GM21737 (cell line): ENCODE measurements at regions not wholly inside any gene's neighbourhood (a gene's known extent, or its start where the extent isn't known, plus 50 kb on each side); places are given as distances from the start of the nearest gene placed in this dataset.

ENCODE experiments used
- ATAC-seq: cut with Tn5 transposase; IDR thresholded peaks from one replicate; pipeline ENCODE4 v1.9.1; 2021; ENCODE audit warnings: mild to moderate bottlenecking, moderate library complexity; ENCODE audit not compliant: unreplicated experiment

DNA sequence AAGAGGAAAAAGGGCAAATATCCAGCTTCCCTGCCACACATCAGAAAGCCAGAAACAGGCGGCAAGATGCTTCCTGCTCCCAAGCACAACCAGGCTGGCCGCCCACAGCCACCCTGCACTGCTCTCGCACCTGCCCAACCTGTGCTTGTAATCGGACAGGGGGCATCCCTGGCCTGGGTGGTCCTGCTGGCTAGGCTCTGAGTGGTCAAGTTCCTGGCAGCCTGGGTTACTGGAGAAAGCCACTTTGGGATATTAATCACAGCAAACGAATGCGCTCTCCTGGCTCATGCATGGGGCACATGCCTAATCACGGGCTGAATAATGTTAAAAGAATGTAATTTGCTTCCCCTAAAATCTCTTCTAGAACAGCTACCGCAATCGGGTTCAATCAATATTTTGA, 442.4 kb downstream of the MCTP2 start:
- no peak for ATAC-seq

DNA sequence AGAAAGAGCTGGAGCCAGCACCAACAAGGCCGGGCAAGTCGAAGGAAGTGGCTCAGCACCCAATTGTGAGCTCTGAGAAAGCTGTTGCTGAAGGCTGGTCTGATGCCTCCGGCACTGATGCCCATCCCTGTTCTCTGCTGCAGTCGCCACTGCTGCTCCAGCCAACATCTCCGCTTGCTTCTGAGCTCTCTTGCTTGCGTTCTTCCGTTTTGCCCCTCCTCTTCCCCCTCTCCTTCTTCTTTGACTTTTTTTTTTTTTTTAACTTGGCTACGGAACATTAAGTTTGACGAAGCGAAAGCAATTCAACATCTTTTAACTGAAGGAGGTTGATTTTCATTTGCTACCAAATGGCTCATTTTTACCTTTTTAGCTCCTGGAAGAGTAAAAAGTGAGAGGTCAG, 442.9 kb downstream of the MCTP2 start:
- no peak for ATAC-seq

DNA sequence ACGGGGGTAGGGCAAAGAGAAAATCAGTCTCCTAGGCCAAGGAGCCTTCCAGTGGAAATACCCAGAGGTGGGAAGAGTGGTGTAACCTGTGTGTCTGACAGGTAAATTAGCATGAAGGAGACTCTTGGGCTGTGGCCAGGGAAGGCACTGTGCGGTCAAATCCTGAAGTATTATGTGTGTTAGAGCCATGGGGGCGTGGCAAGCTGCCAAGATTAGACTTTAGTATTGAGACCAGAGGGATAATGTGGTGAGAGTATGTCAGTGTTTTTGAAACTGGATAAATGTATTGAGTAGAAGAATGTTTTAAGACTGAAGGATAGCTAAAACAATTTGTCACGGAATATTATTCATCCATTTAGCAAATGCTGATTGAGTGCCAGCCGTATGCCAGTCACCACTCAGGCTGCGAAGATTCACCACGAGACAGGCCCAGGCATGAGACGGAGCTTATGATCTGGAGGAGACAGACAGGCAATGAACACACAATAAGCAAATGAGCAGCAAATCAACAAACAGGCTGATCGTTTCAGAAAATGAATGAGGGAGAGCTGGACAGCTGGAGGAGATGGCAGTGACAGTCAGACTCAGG, 445.9 kb downstream of the MCTP2 start:
- ATAC-seq: no peak

DNA sequence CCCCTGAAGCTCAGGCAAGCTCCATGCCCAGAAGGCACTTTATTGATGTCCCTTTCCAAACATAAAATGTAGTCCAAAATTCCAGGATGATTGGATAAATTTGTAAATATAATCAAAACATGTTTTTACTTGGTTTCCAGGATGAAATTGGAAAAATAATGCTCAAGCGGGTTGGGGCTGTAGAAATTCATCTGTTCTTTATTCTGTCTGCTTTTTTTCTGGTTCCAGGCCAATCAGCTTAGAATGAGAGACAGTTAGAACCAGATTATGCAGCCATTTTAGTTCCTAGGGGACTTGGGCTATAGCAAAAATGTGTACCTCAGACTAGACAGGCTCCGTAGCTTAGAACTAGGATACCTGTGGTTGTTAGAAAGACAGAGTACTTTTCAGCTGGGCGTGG, 450.8 kb downstream of the MCTP2 start:
- ATAC-seq: no peak

GRCh38 chr15:94683902-94684301, 452.5 kb downstream of the MCTP2 start:
- ATAC-seq: no peak

- no peak for ATAC-seq
Measured at GRCh38 chr15:94691169-94691568, 459.8 kb downstream of the MCTP2 start.

DNA sequence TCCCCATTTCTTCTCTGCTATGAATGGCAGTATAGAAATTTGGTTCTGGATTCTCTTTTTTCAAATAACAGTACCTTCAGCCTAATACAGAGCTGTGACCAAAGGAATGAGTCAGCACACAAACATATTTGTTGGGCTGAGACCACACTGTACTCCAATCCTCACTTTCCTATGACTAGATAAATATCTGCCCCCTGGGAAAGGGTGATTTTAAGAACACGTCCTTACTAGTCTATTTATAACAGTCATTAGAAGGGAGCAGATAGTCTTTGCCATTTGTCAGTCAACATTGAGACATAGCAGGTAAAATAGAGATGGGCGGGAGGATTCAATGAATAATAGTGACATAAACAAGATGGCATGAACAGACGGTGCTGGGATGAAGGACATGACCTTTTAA, 461.3 kb downstream of the MCTP2 start:
- no peak for ATAC-seq

GRCh38 chr15:94700211-94700610, 468.9 kb downstream of the MCTP2 start:
- no peak for ATAC-seq

GRCh38 chr15:94701281-94701985, 470.1 kb downstream of the MCTP2 start:
- no peak for ATAC-seq

DNA sequence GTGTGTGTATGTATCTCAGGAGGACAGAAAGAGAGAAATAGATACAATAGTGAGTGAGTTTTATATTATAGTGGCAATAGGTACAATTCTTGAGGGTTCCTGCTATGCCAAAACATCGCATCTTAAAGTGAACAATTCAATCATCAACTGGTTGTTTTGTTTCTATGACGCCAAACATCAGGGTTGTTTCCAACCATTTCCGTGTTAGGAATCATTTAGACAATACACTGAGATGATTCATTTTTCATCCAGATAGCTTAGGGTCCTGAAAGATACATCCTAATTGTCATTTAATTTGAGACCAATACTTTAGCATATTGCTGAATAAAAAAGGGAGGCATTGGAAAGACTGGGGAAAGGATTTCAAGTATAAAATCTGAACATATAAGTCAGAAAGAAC, 472.2 kb downstream of the MCTP2 start:
- ATAC-seq: no peak

- no peak for ATAC-seq
Measured at GRCh38 chr15:94704421-94704820, 473.1 kb downstream of the MCTP2 start.

GRCh38 chr15:94704946-94705345, 473.6 kb downstream of the MCTP2 start:
- no peak for ATAC-seq

DNA sequence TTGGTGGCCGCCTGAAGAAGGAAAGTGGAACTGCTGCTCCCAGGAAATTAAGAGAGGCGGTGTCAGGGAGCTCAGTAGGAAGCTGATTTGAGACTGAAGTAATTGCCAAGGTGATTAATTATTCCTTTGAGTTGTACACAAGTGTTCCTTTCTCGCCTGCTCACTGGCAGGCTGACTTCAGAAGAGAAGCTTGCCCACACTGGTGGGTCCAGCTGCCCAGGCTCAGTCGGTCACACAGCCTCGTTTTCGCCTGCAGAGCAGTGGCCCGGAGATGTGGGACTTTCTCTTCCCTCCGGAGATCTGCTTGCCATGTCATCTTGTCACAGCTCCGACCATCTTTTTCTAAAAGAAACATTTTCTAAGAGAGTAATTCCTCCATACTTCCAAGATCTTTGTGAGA, 478.0 kb downstream of the MCTP2 start:
- no peak for ATAC-seq

DNA sequence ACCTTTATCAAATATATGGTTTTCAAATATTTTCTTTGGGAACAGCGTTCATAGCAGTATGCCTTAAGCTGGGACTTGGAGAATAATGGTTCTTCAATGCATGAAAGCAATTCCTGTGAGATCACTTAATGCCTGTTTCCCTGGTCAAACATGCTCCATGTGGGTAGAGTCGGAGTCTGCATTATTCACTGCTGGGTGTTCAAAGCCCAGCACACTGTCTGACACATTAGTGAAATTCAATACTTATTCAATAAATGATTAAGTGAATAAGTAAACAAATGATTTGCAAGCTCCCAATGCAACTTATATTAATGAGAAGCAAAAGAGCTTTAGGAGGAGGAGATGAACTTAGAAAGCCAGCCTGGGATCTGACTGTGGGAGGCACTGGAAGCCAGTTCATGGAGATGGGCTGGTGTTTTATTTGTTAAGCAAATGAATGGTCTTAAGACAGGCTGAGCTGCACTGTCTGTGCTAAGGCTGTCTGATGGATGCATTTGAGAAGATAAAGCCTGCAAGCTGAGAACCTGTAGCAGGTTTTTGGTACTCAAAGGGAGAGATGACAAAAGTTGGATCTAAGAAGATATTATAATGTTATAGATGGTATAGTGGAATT, 490.8 kb downstream of the MCTP2 start:
- no peak for ATAC-seq

DNA sequence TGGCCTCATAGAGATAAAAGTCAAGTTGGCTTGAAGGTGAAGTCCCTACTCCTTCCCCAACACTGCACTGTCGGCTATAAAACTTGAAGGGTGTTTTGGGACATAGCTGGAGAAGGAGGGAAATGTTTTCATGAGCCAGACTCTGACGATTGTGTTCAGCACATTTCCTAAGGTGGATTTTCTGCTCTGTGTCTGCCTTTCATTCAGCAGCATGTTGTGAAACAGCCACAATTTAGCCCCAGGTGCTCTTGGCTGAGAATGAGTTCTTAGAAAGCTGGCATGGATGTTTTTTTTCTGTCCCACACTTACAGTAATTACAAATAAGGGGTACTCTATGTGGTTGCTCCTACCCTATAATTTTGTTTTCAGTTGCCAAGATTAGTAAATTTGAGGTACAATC, 492.4 kb downstream of the MCTP2 start:
- ATAC-seq: no peak

DNA sequence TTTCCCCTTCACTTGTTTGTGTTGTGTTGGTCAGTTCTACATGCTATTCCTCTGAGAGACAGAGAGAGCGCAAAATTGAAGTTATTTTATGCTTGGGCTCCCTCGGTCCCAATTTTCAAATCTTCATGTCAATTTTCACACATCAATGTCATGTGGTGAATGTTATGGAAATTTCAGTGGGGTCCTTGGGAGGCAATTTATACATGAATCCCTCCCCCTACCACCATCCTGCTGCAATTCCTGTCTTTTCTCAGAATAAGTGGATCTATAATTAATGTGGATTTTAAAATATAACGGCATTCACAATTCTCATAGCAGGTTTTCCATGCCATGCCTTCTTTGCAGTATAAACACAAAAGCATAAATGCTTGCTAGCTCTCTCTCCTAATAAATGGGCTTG, 499.9 kb downstream of the MCTP2 start:
- no peak for ATAC-seq

GRCh38 chr15:94734460-94734859, 503.1 kb downstream of the MCTP2 start:
- no peak for ATAC-seq

GRCh38 chr15:94736236-94736635, 504.9 kb downstream of the MCTP2 start:
- ATAC-seq: no peak

DNA sequence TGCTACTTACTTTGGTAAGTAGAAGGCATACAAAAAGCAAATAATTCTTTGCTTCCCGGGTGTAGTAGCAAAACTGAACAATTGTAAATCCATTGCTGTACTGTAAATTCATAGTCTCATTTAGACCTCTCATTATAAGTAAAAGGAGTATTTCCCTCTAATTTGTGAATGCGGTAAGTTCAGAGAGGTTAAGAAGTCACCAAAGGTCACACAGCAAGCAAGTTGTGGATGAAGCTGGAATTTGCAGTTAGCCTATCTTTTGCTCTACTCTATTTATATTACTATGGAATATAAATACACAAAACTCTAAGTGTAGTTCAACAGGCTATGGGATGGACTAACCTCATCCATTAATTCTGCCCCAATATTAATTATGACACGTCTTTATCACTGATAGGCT, 508.3 kb downstream of the MCTP2 start:
- ATAC-seq: no peak

DNA sequence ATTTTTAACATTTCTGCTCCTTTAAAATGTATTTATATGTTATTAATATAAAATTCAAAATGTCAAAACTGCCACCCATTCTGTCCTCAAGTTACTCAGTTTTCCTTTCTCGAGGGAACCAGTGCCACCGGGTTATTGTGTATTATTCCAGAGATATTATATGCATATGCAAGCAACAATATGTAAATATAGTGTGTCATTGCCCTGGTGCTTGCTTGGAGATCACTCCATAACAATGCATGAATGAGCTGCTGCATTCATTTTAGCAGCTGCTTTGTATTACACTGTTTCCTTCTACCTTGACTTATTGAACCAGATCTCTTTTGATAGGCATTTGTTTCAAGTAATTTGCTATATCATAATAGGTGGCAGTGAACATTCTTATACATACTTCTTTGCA, 509.1 kb downstream of the MCTP2 start:
- ATAC-seq: no peak

DNA sequence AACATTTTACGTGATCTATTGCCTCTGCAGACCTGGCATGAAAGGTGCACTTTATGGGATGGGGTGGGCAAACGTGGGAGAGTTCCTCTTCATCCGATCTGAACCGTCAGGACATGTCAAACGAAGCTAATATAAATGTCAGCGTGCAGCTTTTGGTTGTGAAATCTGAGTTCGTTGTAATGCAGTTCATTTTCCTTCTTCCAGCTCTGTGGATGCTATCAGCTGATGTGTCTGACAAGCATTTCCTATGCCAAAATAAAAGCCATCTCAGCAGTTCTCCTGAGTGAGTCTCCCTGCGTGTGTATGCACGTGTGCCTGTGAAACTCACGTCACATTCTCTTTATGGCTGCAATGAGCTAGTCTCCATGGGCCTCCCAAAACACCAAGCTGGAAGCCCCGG, 512.3 kb downstream of the MCTP2 start:
- no peak for ATAC-seq

DNA sequence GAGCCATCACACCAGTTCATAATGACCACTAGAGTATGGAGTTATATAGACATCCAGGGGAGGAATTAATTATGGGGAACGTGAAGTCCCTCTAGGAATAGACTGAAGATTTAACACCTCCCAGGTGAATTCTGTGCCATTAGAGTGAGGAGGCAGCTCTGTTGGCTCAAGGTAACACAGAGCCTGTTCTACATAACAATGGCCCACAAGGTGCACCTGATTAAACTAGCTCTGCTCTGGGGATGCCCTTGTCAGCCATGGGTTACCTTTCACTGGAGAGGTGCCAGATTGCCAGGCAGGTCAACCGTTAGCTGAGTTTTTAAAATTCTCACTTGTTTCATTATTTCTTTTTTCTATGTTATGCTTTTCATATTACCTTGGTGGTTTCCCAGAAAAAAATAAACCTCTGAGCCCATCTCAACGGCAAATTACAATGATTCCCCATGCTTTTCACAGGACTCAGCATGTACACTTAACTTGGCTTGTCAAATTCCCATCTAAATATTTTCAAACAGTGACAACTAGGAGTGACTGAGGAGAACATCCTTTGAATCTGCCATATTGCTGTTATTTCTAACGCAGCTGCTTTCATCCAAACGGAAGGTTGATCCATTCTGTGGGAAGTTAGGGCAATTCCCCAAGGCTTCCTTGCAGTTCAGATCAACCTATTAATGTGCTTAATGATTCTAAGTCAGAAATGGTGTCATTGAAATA, 512.9 kb downstream of the MCTP2 start:
- no peak for ATAC-seq
